Chondrocyte (in vitro differentiated cells): ENCODE measurements at regions not wholly inside any gene's neighbourhood (a gene's known extent, or its start where the extent isn't known, plus 50 kb on each side); places are given as distances from the start of the nearest gene placed in this dataset.

Experiments used
- DNase-seq: peaks from one replicate; pipeline ENCODE4 v3.0.0; 2021; ENCODE audit warnings: mixed read lengths, low spot score
- H3K27ac Mint-ChIP-seq: one replicate; pipeline ENCODE4 v1.8.0; 2021; ENCODE audit warnings: mild to moderate bottlenecking, moderate library complexity, mixed read lengths; ENCODE audit not compliant: unreplicated experiment
- H3K27me3 Mint-ChIP-seq: 2 replicates; pipeline ENCODE4 v1.8.0; 2021; ENCODE audit warnings: low read depth, mixed read lengths
- H3K36me3 Mint-ChIP-seq: 2 replicates; pipeline ENCODE4 v1.8.0; 2021; ENCODE audit warnings: low read depth, mixed read lengths
- H3K4me1 Mint-ChIP-seq: 2 replicates; pipeline ENCODE4 v1.8.0; 2021; ENCODE audit warnings: low read depth, mild to moderate bottlenecking, mixed read lengths
- H3K4me3 Mint-ChIP-seq: one replicate; pipeline ENCODE4 v1.8.0; 2021; ENCODE audit warnings: mild to moderate bottlenecking, moderate library complexity, mixed read lengths; ENCODE audit not compliant: unreplicated experiment
- H3K9me3 Mint-ChIP-seq: 2 replicates; pipeline ENCODE4 v1.8.0; 2021; ENCODE audit warnings: low read depth, mixed read lengths
- CTCF ChIP-seq: fragments of 200-600 bp; sonication (generic); IDR thresholded peaks from 2 replicates; pipeline ENCODE4 v1.5.0; 2021; ENCODE audit warnings: antibody characterized with exemption, mild to moderate bottlenecking, moderate library complexity

- Mint-ChIP-seq H3K27me3 (peaks cover 2% of the 10 kb centered on the region), H3K4me3 (no peak overlapping the region), H3K27ac (no peak overlapping the region), H3K4me1 (no peaks in the 10 kb centered on the region), H3K9me3 (peaks cover 5% of the 10 kb centered on the region), H3K36me3 (no peaks in the 10 kb centered on the region)
- no peak for DNase-seq
- no peak for TF ChIP-seq CTCF
Observed at GRCh38 chr3:181267312-181267711, 277.8 kb upstream of the DNAJC19 start.

GRCh38 chr3:181265750-181266333 is 276.3 kb upstream of the DNAJC19 start:
- no peak overlapping the region for H3K4me3 Mint-ChIP-seq
- DNase-seq: no peak
- H3K27me3 Mint-ChIP-seq: peaks cover 2% of the 10 kb centered on the region
- peaks cover 5% of the 10 kb centered on the region for H3K9me3 Mint-ChIP-seq
- TF ChIP-seq CTCF: no peak
- H3K27ac Mint-ChIP-seq: no peak overlapping the region
- H3K4me1 Mint-ChIP-seq: no peaks in the 10 kb centered on the region
- H3K36me3 Mint-ChIP-seq: no peaks in the 10 kb centered on the region

GRCh38 chr3:181264486-181264885 is 274.9 kb upstream of the DNAJC19 start:
- Mint-ChIP-seq H3K36me3 (no peaks in the 10 kb centered on the region), H3K4me3 (no peak overlapping the region), H3K27ac (no peak overlapping the region), H3K9me3 (peaks cover 5% of the 10 kb centered on the region), H3K4me1 (no peaks in the 10 kb centered on the region), H3K27me3 (peaks cover 2% of the 10 kb centered on the region)
- TF ChIP-seq CTCF: no peak
- no peak for DNase-seq

- Mint-ChIP-seq H3K4me1 (no peaks in the 10 kb centered on the region), H3K36me3 (no peaks in the 10 kb centered on the region), H3K27me3 (no peaks in the 10 kb centered on the region), H3K27ac (no peak overlapping the region), H3K4me3 (no peak overlapping the region), H3K9me3 (no peaks in the 10 kb centered on the region)
- TF ChIP-seq CTCF: no peak
- DNase-seq: no peak
Observed at GRCh38 chr3:181253796-181254195, 264.3 kb upstream of the DNAJC19 start.

- no peaks in the 10 kb centered on the region for H3K4me1 Mint-ChIP-seq
- no peak overlapping the region for H3K4me3 Mint-ChIP-seq
- no peak for TF ChIP-seq CTCF
- no peak for DNase-seq
- no peaks in the 10 kb centered on the region for H3K27me3 Mint-ChIP-seq
- H3K27ac Mint-ChIP-seq: no peak overlapping the region
- H3K36me3 Mint-ChIP-seq: no peaks in the 10 kb centered on the region
- H3K9me3 Mint-ChIP-seq: no peaks in the 10 kb centered on the region
Observed at GRCh38 chr3:181252631-181253030, 263.1 kb upstream of the DNAJC19 start.
